ENCODE measurements at regions not wholly inside any gene's neighbourhood (a gene's known extent, or its start where the extent isn't known, plus 50 kb on each side); places are given as distances from the start of the nearest gene placed in this dataset.

DNA sequence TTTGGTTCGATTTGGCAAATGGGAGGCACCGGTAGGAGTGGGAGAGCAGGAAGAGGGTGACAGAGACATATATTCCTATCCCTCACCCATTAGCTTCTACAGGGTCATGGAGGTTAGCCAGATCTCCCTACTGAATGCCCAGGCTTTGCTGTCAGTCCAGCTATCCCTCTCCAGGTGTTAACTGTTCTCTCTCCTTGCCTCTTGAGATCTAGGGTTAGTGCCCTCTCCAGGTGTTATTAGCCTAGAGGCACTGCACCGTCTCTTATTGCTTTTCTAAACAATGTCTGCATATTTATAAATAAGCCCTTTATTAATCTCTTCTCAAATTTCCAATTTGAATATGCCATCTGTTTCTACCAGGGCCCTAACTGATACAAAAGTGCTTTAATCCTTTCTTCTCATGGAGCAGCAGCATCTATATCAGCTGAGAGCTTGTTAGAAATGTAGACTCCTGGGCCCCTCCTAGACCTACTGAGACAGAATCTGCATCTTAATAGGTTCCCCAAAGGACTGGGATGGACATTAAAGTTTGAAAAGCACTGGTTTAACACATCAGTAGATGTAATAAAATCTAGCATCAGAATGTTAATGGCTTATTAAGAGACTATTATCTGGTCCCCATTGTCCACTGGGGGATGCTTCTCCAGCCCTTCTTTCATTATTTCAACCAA lies 322.5 kb upstream of the SLC24A2 start:
- no peak overlapping the region for H3K4me3 ChIP-seq (ENCODE audit: insufficient read depth, low read depth, low read length)
- no peak overlapping the region for H3K9ac ChIP-seq (ENCODE audit: low read length)
- H3K9me3 ChIP-seq (ENCODE audit: insufficient read depth, low read depth, low read length), result peaks cover 3% of the 10 kb centered on the region
- no peak overlapping the region for H3K27ac ChIP-seq (ENCODE audit: low read depth, low read length)
- no peaks in the 10 kb centered on the region for H3K36me3 Mint-ChIP-seq (ENCODE audit: low read depth, unreplicated experiment)
- H3K4me1 ChIP-seq (ENCODE audit: insufficient read depth, low read length), result no peaks in the 10 kb centered on the region
- no peak overlapping the region for H3K4me3 Mint-ChIP-seq (ENCODE audit: unreplicated experiment)
- H3K27me3 Mint-ChIP-seq (ENCODE audit: low read depth, unreplicated experiment), result no peaks in the 10 kb centered on the region
- TF ChIP-seq EZH2 (IDR thresholded peaks at IDR 0.05; ENCODE audit: insufficient read depth, low read length), result no peak
- TF ChIP-seq, protein P1, sequence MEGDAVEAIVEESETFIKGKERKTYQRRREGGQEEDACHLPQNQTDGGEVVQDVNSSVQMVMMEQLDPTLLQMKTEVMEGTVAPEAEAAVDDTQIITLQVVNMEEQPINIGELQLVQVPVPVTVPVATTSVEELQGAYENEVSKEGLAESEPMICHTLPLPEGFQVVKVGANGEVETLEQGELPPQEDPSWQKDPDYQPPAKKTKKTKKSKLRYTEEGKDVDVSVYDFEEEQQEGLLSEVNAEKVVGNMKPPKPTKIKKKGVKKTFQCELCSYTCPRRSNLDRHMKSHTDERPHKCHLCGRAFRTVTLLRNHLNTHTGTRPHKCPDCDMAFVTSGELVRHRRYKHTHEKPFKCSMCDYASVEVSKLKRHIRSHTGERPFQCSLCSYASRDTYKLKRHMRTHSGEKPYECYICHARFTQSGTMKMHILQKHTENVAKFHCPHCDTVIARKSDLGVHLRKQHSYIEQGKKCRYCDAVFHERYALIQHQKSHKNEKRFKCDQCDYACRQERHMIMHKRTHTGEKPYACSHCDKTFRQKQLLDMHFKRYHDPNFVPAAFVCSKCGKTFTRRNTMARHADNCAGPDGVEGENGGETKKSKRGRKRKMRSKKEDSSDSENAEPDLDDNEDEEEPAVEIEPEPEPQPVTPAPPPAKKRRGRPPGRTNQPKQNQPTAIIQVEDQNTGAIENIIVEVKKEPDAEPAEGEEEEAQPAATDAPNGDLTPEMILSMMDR (IDR thresholded peaks at IDR 0.05; ENCODE audit: insufficient read depth, low read depth, low read length), result no peak
- FAIRE-seq (no peak), DNase-seq (ENCODE audit: low read depth) (no peak)
- H3K79me2 ChIP-seq (ENCODE audit: insufficient read depth, low read length), result no peaks in the 10 kb centered on the region
- H3K27ac Mint-ChIP-seq (ENCODE audit: unreplicated experiment), result no peak overlapping the region
- H3K36me3 ChIP-seq (ENCODE audit: insufficient read depth, low read length), result no peaks in the 10 kb centered on the region
- H4K20me1 ChIP-seq (ENCODE audit: insufficient read depth, low read length), result no peaks in the 10 kb centered on the region
- H3K4me2 ChIP-seq (ENCODE audit: low read length), result no peak overlapping the region
- no peaks in the 10 kb centered on the region for H3K4me1 Mint-ChIP-seq (ENCODE audit: low read depth, unreplicated experiment)
- no peak overlapping the region for H2AFZ ChIP-seq (ENCODE audit: low read depth, low read length)
- H3K9me3 Mint-ChIP-seq (ENCODE audit: unreplicated experiment), result peaks cover 1% of the 10 kb centered on the region
- H3K27me3 ChIP-seq (ENCODE audit: insufficient read depth, low read length), result no peaks in the 10 kb centered on the region

DNA sequence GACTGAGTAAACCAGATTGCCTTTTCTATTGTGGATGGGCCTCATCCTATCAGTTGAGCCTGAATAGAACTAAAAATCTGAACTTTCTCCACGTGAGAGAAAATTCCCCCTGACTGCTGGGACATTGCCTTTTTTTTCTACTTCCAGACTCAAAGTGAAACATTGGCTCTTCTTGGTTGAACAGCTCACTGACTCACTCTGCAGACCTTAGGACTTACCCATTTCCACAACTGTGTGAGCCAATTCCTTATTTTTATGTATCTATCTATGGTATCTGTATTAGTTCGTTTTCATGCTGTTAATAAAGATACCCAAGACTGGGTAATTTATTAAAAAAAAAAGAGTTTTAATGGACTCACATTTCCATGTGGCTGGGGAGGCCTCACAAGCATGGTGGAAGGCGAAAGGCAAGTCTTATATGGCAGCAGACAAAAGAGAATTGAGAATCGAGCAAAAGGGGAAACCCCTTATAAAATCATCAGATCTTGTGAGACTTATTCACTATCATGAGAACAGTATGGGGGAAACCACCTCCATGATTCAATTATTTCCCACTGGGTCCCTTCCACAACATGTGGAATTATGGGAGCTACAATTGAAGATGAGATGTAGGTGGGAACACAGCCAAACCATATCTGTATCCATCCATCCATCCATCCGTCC lies 306.7 kb upstream of the SLC24A2 start:
- Mint-ChIP-seq H3K27me3 (ENCODE audit: low read depth, unreplicated experiment) (no peaks in the 10 kb centered on the region), H3K4me1 (ENCODE audit: low read depth, unreplicated experiment) (no peaks in the 10 kb centered on the region), H3K27ac (ENCODE audit: unreplicated experiment) (no peak overlapping the region), H3K36me3 (ENCODE audit: low read depth, unreplicated experiment) (no peaks in the 10 kb centered on the region), H3K4me3 (ENCODE audit: unreplicated experiment) (no peak overlapping the region), H3K9me3 (ENCODE audit: unreplicated experiment) (no peaks in the 10 kb centered on the region)
- DNase-seq (ENCODE audit: low read depth), result no peak
- no peak overlapping the region for H3K27ac ChIP-seq (ENCODE audit: low read depth, low read length)
- no peak overlapping the region for H3K4me2 ChIP-seq (ENCODE audit: low read length)
- no peak overlapping the region for H3K4me3 ChIP-seq (ENCODE audit: insufficient read depth, low read depth, low read length)
- H3K27me3 ChIP-seq (ENCODE audit: insufficient read depth, low read length), result no peaks in the 10 kb centered on the region
- no peak for FAIRE-seq
- no peak overlapping the region for H3K9ac ChIP-seq (ENCODE audit: low read length)
- H3K9me3 ChIP-seq (ENCODE audit: insufficient read depth, low read depth, low read length), result no peaks in the 10 kb centered on the region
- H2AFZ ChIP-seq (ENCODE audit: low read depth, low read length), result no peak overlapping the region
- H4K20me1 ChIP-seq (ENCODE audit: insufficient read depth, low read length), result no peaks in the 10 kb centered on the region
- H3K4me1 ChIP-seq (ENCODE audit: insufficient read depth, low read length), result no peaks in the 10 kb centered on the region
- H3K36me3 ChIP-seq (ENCODE audit: insufficient read depth, low read length), result no peaks in the 10 kb centered on the region
- H3K79me2 ChIP-seq (ENCODE audit: insufficient read depth, low read length), result no peaks in the 10 kb centered on the region
- no peak for TF ChIP-seq EZH2 (IDR thresholded peaks at IDR 0.05; ENCODE audit: insufficient read depth, low read length)
- TF ChIP-seq, protein P1 (IDR thresholded peaks at IDR 0.05; ENCODE audit: insufficient read depth, low read depth, low read length), result no peak

DNA sequence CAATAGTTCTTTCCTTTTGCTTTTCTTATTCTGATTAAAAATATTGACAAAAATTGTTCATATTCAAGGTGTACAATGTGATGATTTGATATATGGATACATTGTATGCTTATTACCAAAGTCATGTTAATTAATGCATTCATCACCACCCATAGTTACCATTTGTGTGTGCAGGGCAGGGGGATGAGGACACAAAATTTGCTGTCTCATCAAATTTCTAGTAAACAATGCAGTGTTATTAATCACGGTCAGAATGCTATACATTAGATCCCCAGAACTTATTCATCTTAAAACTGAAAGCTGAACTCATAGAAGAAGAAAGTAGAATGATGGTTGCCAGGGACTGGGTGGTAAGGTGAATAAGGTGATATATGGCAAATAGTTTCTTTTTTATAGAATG lies 303.7 kb upstream of the SLC24A2 start:
- FAIRE-seq, result no peak

More for the DNA sequence above, 303.7 kb upstream of the SLC24A2 start:
- no peak for DNase-seq (ENCODE audit: low read depth)
- Histone ChIP-seq H3K9me3 (ENCODE audit: insufficient read depth, low read depth, low read length) (no peaks in the 10 kb centered on the region), H3K4me2 (ENCODE audit: low read length) (no peak overlapping the region), H3K27me3 (ENCODE audit: insufficient read depth, low read length) (no peaks in the 10 kb centered on the region), H3K79me2 (ENCODE audit: insufficient read depth, low read length) (no peaks in the 10 kb centered on the region), H4K20me1 (ENCODE audit: insufficient read depth, low read length) (no peaks in the 10 kb centered on the region), H3K4me1 (ENCODE audit: insufficient read depth, low read length) (no peaks in the 10 kb centered on the region), H2AFZ (ENCODE audit: low read depth, low read length) (no peak overlapping the region), H3K27ac (ENCODE audit: low read depth, low read length) (no peak overlapping the region), H3K4me3 (ENCODE audit: insufficient read depth, low read depth, low read length) (no peak overlapping the region), H3K9ac (ENCODE audit: low read length) (no peak overlapping the region), H3K36me3 (ENCODE audit: insufficient read depth, low read length) (no peaks in the 10 kb centered on the region)
- H3K4me3 Mint-ChIP-seq (ENCODE audit: unreplicated experiment), result no peak overlapping the region
- no peak for TF ChIP-seq EZH2 (IDR thresholded peaks at IDR 0.05; ENCODE audit: insufficient read depth, low read length)
- TF ChIP-seq, protein P1 (IDR thresholded peaks at IDR 0.05; ENCODE audit: insufficient read depth, low read depth, low read length), result no peak
- H3K27me3 Mint-ChIP-seq (ENCODE audit: low read depth, unreplicated experiment), result peaks cover 4% of the 10 kb centered on the region
- no peaks in the 10 kb centered on the region for H3K4me1 Mint-ChIP-seq (ENCODE audit: low read depth, unreplicated experiment)
- H3K36me3 Mint-ChIP-seq (ENCODE audit: low read depth, unreplicated experiment), result no peaks in the 10 kb centered on the region
- no peaks in the 10 kb centered on the region for H3K9me3 Mint-ChIP-seq (ENCODE audit: unreplicated experiment)
- H3K27ac Mint-ChIP-seq (ENCODE audit: unreplicated experiment), result no peak overlapping the region

All from astrocyte (in vitro differentiated cells and primary cell).